RWPE2 (cell line): ENCODE measurements at regions not wholly inside any gene's neighbourhood (a gene's known extent, or its start where the extent isn't known, plus 50 kb on each side); places are given as distances from the start of the nearest gene placed in this dataset.

ENCODE experiments used
- ATAC-seq: fragments of 200-7000 bp; cut with Tn5 transposase; 3 replicates; pipeline ENCODE4 v1.9.1; 2021; ENCODE audit warnings: low read depth
- DNase-seq: peaks from one replicate; pipeline ENCODE4 v3.0.0-alpha.2; 2020; ENCODE audit warnings: low spot score
- H3K27ac ChIP-seq: fragments of 450-650 bp; 2 replicates; pipeline ENCODE4 v1.5.1; 2017; ENCODE audit warnings: mild to moderate bottlenecking; ENCODE audit not compliant: poor library complexity, severe bottlenecking
- H3K27me3 ChIP-seq: fragments of 250-450 bp; sonication (Bioruptor Pico); 2 replicates; pipeline ENCODE4 v1.5.1; 2021; ENCODE audit warnings: mild to moderate bottlenecking, moderate library complexity; ENCODE audit not compliant: insufficient read depth, poor library complexity, severe bottlenecking
- H3K36me3 ChIP-seq: fragments of 250-450 bp; sonication (Bioruptor Pico); 2 replicates; pipeline ENCODE4 v1.5.1; 2020; ENCODE audit warnings: low read depth, mild to moderate bottlenecking, moderate library complexity
- H3K4me1 ChIP-seq: fragments of 250-450 bp; sonication (Bioruptor Pico); 2 replicates; pipeline ENCODE4 v1.5.1; 2021; ENCODE audit warnings: mild to moderate bottlenecking, moderate library complexity; ENCODE audit not compliant: insufficient read depth, poor library complexity, severe bottlenecking
- H3K4me3 ChIP-seq: fragments of 250-450 bp; sonication (Bioruptor Pico); 2 replicates; pipeline ENCODE4 v1.5.1; 2021; ENCODE audit warnings: mild to moderate bottlenecking, moderate library complexity; ENCODE audit not compliant: severe bottlenecking
- H3K9me3 ChIP-seq: fragments of 250-450 bp; sonication (Bioruptor Pico); 2 replicates; pipeline ENCODE4 v1.5.1; 2021; ENCODE audit warnings: mild to moderate bottlenecking, moderate library complexity; ENCODE audit not compliant: severe bottlenecking
- CTCF ChIP-seq: fragments of 450-650 bp; IDR thresholded peaks from one replicate; pipeline ENCODE4 v1.5.1; 2017; ENCODE audit warnings: mild to moderate bottlenecking, moderate library complexity; ENCODE audit not compliant: poor library complexity, severe bottlenecking

DNA sequence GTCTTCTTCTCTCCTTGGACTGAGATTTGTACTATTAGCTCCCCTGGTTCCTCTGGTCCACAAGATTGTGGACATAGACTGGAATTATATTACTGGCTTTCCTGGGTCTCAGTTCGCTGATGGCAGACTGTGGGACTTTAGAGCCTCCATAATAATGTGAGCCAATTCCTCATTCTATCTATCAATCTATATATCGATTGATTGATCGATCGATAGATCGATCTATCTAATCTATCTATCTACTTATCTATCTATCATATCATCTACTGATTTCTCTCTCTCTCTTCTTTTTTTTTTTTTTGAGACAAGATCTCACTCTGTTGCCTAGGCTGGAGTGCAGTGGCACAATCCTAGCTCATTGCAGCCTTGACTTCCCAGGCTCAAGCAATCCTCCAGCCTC is 51.5 kb upstream of the DDR1 start:
- no peak for ATAC-seq
- H3K9me3 ChIP-seq: no peaks in the 10 kb centered on the region
- H3K4me1 ChIP-seq: peaks cover 7% of the 10 kb centered on the region
- H3K27ac ChIP-seq: no peak overlapping the region
- DNase-seq: no peak
- no peak for TF ChIP-seq CTCF
- no peaks in the 10 kb centered on the region for H3K27me3 ChIP-seq
- no peak overlapping the region for H3K4me3 ChIP-seq
- no peaks in the 10 kb centered on the region for H3K36me3 ChIP-seq

DNA sequence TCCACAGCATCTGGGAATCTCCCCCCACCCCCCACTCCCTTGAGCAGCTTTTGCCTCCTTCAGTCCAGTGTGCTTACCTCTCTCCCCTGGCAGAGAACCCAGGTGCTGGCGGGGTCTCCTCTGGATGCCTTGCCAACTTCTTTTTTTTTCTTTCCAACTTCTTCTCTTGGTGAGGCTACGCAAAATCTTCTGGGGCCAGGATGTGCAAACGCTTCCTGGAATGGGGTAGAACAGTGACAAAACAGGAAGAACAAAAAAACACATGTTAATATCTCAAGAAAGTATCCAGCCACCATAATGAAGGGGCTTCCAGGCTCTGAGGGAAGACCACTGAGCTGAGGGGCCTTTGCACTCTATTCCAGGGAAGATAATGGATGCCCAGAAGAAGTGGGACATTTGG is 53.9 kb upstream of the DDR1 start:
- no peaks in the 10 kb centered on the region for H3K27me3 ChIP-seq
- TF ChIP-seq CTCF: no peak
- H3K9me3 ChIP-seq: no peaks in the 10 kb centered on the region
- DNase-seq (no peak), ATAC-seq (no peak)
- H3K36me3 ChIP-seq: no peaks in the 10 kb centered on the region
- H3K4me1 ChIP-seq: peaks cover 23% of the 10 kb centered on the region
- no peak overlapping the region for H3K4me3 ChIP-seq
- no peak overlapping the region for H3K27ac ChIP-seq

DNA sequence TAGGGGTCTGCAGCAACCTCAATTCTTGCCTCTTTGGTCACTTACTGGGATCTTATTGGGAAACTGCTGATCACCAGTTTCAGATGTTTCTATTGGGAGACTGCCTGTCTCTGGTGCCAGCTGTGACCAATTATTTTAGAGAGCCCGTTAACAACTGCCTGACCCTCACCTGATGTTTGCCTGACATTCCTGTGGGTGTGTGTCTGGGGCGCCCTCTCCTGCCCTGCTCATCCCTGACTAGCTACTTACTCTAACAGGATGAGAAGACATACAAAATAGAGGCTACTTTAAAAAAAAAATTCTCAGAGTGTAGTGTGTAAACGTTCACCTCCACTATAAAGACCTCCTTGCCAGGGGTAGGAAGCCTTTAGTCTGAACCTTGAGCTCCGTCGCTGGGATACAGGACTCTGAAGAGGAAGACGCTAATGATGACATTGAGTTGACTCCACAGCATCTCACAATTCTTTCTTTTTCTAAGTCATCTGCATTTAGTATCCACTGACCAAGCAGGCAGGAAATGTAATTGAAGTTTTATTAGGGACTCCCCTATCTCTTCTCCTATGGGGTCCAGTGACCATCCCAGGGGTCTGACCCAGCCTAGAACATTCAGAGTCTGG is 54.6 kb upstream of the DDR1 start:
- Histone ChIP-seq H3K4me3 (no peak overlapping the region), H3K36me3 (no peaks in the 10 kb centered on the region), H3K9me3 (no peaks in the 10 kb centered on the region), H3K4me1 (peaks cover 23% of the 10 kb centered on the region), H3K27me3 (no peaks in the 10 kb centered on the region), H3K27ac (no peak overlapping the region)
- DNase-seq: no peak
- TF ChIP-seq CTCF: no peak
- ATAC-seq: no peak

DNA sequence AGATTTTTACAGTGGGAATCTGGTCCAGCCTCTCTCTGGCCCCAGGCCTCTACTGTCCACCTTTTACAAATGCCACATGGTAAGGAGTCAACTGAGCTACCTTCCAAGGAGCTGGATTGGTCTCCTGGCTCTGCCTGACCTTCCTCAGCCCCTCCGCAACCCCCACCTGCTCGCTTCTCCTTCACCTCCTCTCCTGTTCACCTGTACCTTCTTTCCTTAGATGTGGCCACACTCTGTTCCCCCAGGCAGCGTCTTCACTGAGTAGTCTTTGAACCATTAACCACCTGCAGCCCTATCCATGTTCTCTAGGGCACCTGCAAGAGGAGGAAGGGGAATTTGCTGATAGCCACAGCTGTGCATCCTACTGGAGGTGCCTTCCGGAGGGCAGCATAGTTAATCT is 55.3 kb upstream of the DDR1 start:
- ATAC-seq: no peak
- Histone ChIP-seq H3K27ac (peak overlapping the region; percentile 66), H3K4me3 (no peak overlapping the region)

More for the DNA sequence above, 55.3 kb upstream of the DDR1 start:
- no peak for DNase-seq
- no peak for TF ChIP-seq CTCF
- Histone ChIP-seq H3K4me1 (peaks cover 23% of the 10 kb centered on the region), H3K27me3 (no peaks in the 10 kb centered on the region), H3K36me3 (no peaks in the 10 kb centered on the region), H3K9me3 (no peaks in the 10 kb centered on the region)
